Activated CD8-positive, alpha-beta T cell treated with anti-CD3 and anti-CD28 coated beads for 36 hours (primary cell): ENCODE measurements at regions not wholly inside any gene's neighbourhood (a gene's known extent, or its start where the extent isn't known, plus 50 kb on each side); places are given as distances from the start of the nearest gene placed in this dataset.

ENCODE experiments used
- ATAC-seq: fragments of 200-7000 bp; cut with Tn5 transposase; one replicate; pipeline ENCODE4 v1.10.0; 2021; ENCODE audit warnings: mild to moderate bottlenecking, moderate library complexity
- CTCF ChIA-PET: fragments of 350-600 bp; sonication (Branson Sonifier 250); formaldehyde crosslinking; loops from one replicate; lab custom pipeline; 2021; ENCODE audit warnings: antibody characterized with exemption; lab: Charles Lee
- POLR2A ChIA-PET: fragments of 350-600 bp; sonication (Branson Sonifier 250); formaldehyde crosslinking; loops from one replicate; lab custom pipeline; 2021; ENCODE audit warnings: antibody characterized with exemption; lab: Charles Lee
- DNase-seq: peaks from one replicate; pipeline ENCODE4 v3.0.0-alpha.2; 2020
- H3K27ac Mint-ChIP-seq: one replicate; pipeline ENCODE4 v1.8.0; 2021; ENCODE audit warnings: mild to moderate bottlenecking, mixed read lengths
- H3K27me3 Mint-ChIP-seq: one replicate; pipeline ENCODE4 v1.8.0; 2021; ENCODE audit warnings: mixed read lengths
- H3K36me3 Mint-ChIP-seq: one replicate; pipeline ENCODE4 v1.8.0; 2021; ENCODE audit warnings: low read depth, mixed read lengths
- H3K4me1 Mint-ChIP-seq: one replicate; pipeline ENCODE4 v1.8.0; 2021; ENCODE audit warnings: low read depth, mixed read lengths
- H3K4me3 Mint-ChIP-seq: one replicate; pipeline ENCODE4 v1.8.0; 2021; ENCODE audit warnings: mild to moderate bottlenecking, moderate library complexity, mixed read lengths
- H3K9me3 Mint-ChIP-seq: one replicate; pipeline ENCODE4 v1.8.0; 2021; ENCODE audit warnings: mixed read lengths
- intact Hi-C: fragments of 100-400 bp; cut with micrococcal nuclease; formaldehyde crosslinking; loops from one replicate; pipeline ENCODE4 v1.10.0; 2022
- TF ChIP-seq, protein P1 (sequence below): fragments of 200-600 bp; IDR thresholded peaks from one replicate; pipeline ENCODE4 v1.8.0; 2022; ENCODE audit warnings: antibody characterized with exemption, mild to moderate bottlenecking

- POLR2A ChIA-PET = no interaction called here
- peaks cover 9% of the 10 kb centered on the region for H3K4me1 Mint-ChIP-seq
- intact Hi-C loops = loop anchor here (10.0 kb wide), 1 partner anchor 91 kb away; no protein-coding TSS in a partner anchor
- H3K27me3 Mint-ChIP-seq = peaks cover 3% of the 10 kb centered on the region
- CTCF ChIA-PET = no interaction called here
- H3K9me3 Mint-ChIP-seq = no peaks in the 10 kb centered on the region
- no peak overlapping the region for H3K27ac Mint-ChIP-seq
- TF ChIP-seq, protein P1, sequence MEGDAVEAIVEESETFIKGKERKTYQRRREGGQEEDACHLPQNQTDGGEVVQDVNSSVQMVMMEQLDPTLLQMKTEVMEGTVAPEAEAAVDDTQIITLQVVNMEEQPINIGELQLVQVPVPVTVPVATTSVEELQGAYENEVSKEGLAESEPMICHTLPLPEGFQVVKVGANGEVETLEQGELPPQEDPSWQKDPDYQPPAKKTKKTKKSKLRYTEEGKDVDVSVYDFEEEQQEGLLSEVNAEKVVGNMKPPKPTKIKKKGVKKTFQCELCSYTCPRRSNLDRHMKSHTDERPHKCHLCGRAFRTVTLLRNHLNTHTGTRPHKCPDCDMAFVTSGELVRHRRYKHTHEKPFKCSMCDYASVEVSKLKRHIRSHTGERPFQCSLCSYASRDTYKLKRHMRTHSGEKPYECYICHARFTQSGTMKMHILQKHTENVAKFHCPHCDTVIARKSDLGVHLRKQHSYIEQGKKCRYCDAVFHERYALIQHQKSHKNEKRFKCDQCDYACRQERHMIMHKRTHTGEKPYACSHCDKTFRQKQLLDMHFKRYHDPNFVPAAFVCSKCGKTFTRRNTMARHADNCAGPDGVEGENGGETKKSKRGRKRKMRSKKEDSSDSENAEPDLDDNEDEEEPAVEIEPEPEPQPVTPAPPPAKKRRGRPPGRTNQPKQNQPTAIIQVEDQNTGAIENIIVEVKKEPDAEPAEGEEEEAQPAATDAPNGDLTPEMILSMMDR = no peak
- ATAC-seq (no peak), DNase-seq (no peak)
- no peak overlapping the region for H3K4me3 Mint-ChIP-seq
- H3K36me3 Mint-ChIP-seq = no peaks in the 10 kb centered on the region
Observed at GRCh38 chr14:99323603-99324185, 51.7 kb upstream of the BCL11B start.

GRCh38 chr14:99322731-99323599 is 51.0 kb upstream of the BCL11B start:
- POLR2A ChIA-PET = no interaction called here

DNA sequence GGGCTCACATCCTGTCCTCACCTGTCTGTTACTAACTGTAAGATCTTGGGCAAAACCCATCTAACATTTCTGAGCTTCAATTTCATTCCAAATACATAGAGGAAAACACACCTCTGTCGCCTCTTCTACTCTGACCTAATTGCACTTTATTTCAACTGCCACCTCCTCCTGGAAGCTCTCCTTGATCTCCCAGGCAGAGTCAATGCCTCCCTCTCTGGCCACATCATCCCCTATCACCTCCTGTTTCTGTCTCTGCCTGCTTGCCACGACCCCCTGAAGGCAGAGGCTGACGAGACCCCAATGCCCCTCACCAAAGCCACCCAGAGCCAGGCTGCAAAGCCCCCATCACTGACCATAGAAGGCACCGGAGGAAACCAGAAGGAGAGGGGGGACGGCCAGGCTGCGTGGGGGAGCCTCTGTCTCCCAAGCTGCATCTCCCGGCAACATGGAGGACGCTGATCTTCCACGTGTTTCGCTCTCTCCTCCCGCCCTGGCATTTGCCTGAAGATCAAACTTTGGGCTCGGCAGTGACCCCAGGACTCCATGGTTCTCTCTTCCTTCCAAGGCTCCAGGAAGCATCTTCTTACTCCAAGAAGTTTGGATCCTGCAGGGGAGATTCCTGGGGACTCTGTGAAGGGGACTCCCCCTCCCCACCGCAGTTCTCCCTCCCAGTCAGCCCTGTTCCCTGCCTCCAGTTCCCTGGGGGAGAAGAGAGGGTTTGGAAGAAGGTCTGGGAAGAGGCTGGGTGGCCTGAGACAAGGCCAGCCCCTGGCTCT is 50.1 kb upstream of the BCL11B start:
- TF ChIP-seq, protein P1 = no peak
- H3K36me3 Mint-ChIP-seq = no peaks in the 10 kb centered on the region
- no peaks in the 10 kb centered on the region for H3K9me3 Mint-ChIP-seq
- no peaks in the 10 kb centered on the region for H3K27me3 Mint-ChIP-seq
- no peak overlapping the region for H3K4me3 Mint-ChIP-seq
- no peak overlapping the region for H3K27ac Mint-ChIP-seq
- ChIA-PET POLR2A (no interaction called here), CTCF (no interaction called here)
- ATAC-seq = no peak
- no peak for DNase-seq
- intact Hi-C loops = loop anchor here (10.0 kb wide), 1 partner anchor 93 kb away; no protein-coding TSS in a partner anchor
- H3K4me1 Mint-ChIP-seq = peaks cover 9% of the 10 kb centered on the region

More at GRCh38 chr14:99322731-99323599, 51.0 kb upstream of the BCL11B start:
- CTCF ChIA-PET = no interaction called here
- Mint-ChIP-seq H3K9me3 (no peaks in the 10 kb centered on the region), H3K36me3 (no peaks in the 10 kb centered on the region), H3K27ac (no peak overlapping the region), H3K4me1 (peaks cover 9% of the 10 kb centered on the region), H3K27me3 (no peaks in the 10 kb centered on the region), H3K4me3 (no peak overlapping the region)
- no peak for ATAC-seq
- TF ChIP-seq, protein P1 = no peak
- DNase-seq = no peak
- intact Hi-C loops = loop anchor here (10.0 kb wide), 1 partner anchor 92 kb away; no protein-coding TSS in a partner anchor
